ENCODE measurements at regions not wholly inside any gene's neighbourhood (a gene's known extent, or its start where the extent isn't known, plus 50 kb on each side); places are given as distances from the start of the nearest gene placed in this dataset.

DNA sequence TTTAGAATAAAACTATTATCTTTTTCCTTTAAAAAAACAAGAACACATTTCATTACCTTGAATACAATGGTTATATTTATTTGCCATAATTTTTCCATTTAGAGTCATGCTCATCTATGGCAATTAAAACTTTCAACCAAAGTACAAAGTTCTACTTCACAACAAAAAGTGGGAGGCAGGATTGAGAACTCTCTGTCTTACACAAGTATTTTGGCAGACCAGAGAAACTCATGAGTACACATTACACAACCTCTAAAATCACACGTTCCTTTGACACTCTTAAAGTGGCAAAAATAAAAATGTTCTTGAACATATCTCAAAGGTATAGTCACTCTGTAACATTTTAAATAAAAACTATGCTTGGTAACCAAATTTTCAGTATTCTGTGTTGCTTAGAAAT lies 213.4 kb downstream of the IL15 start:
- Histone ChIP-seq H3K27ac (no peak overlapping the region), H3K9me3 (peaks cover 0 to 4% (median 0%) of the 10 kb centered on the region in 4 donors), H3K27me3 (no peaks in the 10 kb centered on the region), H3K36me3 (no peaks in the 10 kb centered on the region), H3K4me3 (no peak overlapping the region), H3K4me1 (no peaks in the 10 kb centered on the region)
- 31 to 47% methylated on average over 1 of the region's 1 CpG for WGBS, 2 donors
- DNase-seq (ENCODE audit: low spot score in 2 of 2): no peak
- TF ChIP-seq, protein P1, sequence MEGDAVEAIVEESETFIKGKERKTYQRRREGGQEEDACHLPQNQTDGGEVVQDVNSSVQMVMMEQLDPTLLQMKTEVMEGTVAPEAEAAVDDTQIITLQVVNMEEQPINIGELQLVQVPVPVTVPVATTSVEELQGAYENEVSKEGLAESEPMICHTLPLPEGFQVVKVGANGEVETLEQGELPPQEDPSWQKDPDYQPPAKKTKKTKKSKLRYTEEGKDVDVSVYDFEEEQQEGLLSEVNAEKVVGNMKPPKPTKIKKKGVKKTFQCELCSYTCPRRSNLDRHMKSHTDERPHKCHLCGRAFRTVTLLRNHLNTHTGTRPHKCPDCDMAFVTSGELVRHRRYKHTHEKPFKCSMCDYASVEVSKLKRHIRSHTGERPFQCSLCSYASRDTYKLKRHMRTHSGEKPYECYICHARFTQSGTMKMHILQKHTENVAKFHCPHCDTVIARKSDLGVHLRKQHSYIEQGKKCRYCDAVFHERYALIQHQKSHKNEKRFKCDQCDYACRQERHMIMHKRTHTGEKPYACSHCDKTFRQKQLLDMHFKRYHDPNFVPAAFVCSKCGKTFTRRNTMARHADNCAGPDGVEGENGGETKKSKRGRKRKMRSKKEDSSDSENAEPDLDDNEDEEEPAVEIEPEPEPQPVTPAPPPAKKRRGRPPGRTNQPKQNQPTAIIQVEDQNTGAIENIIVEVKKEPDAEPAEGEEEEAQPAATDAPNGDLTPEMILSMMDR (IDR thresholded peaks at IDR 0.05): no peak
- TF ChIP-seq EP300 (IDR thresholded peaks at IDR 0.05) (no peak), POLR2A (IDR thresholded peaks at IDR 0.05) (no peak)

DNA sequence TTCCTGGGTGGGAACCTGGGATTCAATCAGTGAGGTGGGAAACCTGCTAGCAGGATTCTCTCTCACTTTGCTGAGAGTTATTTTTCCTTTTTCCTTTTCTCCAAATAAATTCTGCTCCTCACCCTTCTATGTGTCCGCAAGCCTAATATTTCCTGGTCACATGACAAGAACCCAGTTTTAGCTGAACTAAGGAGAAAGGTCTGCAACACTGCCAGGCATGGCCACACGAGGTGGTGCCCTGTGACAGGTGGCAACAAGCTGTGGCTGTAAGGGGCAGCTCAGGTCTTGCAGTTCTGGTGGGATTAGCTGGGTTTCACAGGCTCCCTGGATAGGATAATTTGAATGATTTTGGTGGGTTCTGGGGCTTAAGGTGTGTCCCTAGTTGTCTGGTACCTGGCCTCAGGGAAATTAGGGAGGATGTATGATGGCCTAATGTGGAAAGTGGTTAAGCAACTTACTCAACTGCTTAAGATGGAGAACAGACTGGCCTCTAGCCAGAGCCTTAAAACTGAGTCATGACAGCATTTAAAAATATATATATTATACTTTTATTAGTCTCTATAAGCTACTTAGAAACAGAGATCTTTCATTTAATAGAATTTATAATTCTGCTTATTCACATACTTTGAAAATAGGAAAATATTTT lies 215.0 kb downstream of the IL15 start:
- DNase-seq (ENCODE audit: low spot score in 2 of 2): no peak
- H3K4me3 ChIP-seq: no peak overlapping the region
- H3K27me3 ChIP-seq: no peaks in the 10 kb centered on the region
- H3K9me3 ChIP-seq: peaks cover 0 to 16% (median 2%) of the 10 kb centered on the region in 4 donors
- TF ChIP-seq EP300 (IDR thresholded peaks at IDR 0.05) (no peak), POLR2A (IDR thresholded peaks at IDR 0.05) (no peak)
- no peak overlapping the region for H3K27ac ChIP-seq
- WGBS, 2 donors: 59 to 82% methylated on average over 2 of the region's 2 CpGs
- H3K4me1 ChIP-seq: no peaks in the 10 kb centered on the region
- H3K36me3 ChIP-seq: no peaks in the 10 kb centered on the region

DNA sequence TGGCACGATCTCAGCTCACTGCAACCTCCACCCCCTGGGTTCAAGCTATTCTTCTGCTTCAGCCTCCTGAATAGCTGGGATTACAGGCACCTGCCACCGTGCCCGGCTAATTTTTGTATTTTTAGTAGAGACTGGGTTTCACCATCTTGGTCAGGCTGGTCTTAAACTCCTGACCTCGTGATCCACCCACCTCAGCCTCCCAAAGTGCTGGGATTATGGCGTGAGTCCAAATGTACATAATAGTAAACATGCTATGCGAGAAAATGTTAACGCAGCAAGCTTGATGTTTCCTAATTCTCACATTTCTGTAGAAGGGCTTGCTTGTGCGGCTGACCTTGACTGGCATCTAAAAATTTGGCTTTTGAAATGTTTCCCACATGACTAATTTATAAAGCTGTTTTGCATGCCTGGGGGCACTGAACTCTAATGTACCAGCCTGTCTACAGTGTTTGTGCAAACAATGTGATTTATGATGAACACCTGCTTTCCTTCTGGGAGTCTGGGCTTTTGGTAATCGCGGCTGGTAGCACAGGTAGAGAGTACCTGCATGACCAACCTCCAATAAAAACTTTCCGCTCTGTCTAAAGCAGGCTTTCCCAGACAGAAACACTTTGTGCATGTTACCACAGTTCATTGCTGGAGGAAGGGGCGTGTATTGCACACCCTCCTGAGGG lies 216.8 kb downstream of the IL15 start:
- WGBS, 2 donors: 82 to 83% methylated on average over 12 of the region's 12 CpGs
- H3K36me3 ChIP-seq: no peaks in the 10 kb centered on the region
- TF ChIP-seq, protein P1 (IDR thresholded peaks at IDR 0.05): no peak
- TF ChIP-seq POLR2A (IDR thresholded peaks at IDR 0.05): no peak
- no peaks in the 10 kb centered on the region for H3K4me1 ChIP-seq
- H3K4me3 ChIP-seq: no peak overlapping the region
- no peaks in the 10 kb centered on the region for H3K27me3 ChIP-seq
- no peak overlapping the region for H3K27ac ChIP-seq
- peaks cover 0 to 18% (median 2%) of the 10 kb centered on the region in 4 donors for H3K9me3 ChIP-seq
- no peak for DNase-seq (ENCODE audit: low spot score in 2 of 2)

DNA sequence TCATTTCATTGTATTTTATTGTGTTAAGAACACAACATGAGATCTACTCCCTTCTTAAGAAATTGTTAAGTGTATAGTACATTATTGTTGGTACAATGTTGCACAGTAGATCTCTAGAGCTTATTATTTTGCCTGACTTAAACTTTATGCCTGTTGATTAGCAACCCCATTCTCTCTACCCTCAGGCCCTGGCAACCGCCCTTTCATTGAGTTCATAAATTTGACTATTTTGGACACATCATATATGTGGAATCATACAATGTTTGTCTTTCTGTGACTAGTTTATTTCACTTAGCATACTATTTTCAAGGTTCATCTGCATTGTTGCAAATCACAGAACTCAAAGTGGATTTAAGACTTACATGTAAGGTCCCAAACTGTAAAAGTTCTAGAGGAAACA lies 222.1 kb downstream of the IL15 start:
- WGBS, 2 donors: 66 to 88% methylated on average over 1 of the region's 1 CpG

DNA sequence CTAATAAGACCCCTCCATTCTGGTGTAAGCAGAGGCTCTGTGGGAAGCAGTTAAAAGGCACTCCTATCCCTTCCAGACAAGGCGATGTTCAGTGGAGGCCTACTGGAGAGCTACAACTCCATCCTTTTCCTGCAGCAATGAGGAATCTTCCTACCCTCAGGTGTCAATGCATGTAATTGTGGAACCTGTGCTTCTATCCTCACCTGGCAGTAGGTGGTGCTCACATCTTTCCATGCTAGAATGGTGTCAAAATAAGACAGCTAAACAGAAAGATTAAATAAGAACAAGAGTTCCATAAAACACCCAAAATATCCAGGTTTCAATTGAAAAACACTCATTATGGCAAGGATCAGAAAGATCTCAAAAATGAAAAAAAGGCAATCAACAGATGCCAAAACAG lies 224.6 kb downstream of the IL15 start:
- Histone ChIP-seq H3K27me3 (no peaks in the 10 kb centered on the region), H3K36me3 (no peaks in the 10 kb centered on the region), H3K27ac (no peak overlapping the region), H3K4me1 (no peaks in the 10 kb centered on the region), H3K9me3 (peaks cover 0 to 6% (median 0%) of the 10 kb centered on the region in 4 donors), H3K4me3 (no peak overlapping the region)
- no peak for DNase-seq (ENCODE audit: low spot score in 2 of 2)
- no peak for TF ChIP-seq POLR2A (IDR thresholded peaks at IDR 0.05)
- WGBS, 2 donors: 100% methylated on average over 1 of the region's 1 CpG

More for the DNA sequence above, 222.1 kb downstream of the IL15 start:
- TF ChIP-seq, protein P1 (IDR thresholded peaks at IDR 0.05): no peak
- TF ChIP-seq EP300 (IDR thresholded peaks at IDR 0.05) (no peak), POLR2A (IDR thresholded peaks at IDR 0.05) (no peak)
- no peak overlapping the region for H3K27ac ChIP-seq
- no peak for DNase-seq (ENCODE audit: low spot score in 2 of 2)
- no peaks in the 10 kb centered on the region for H3K36me3 ChIP-seq
- no peak overlapping the region for H3K4me3 ChIP-seq
- H3K27me3 ChIP-seq: no peaks in the 10 kb centered on the region
- peaks cover 0 to 14% (median 2%) of the 10 kb centered on the region in 4 donors for H3K9me3 ChIP-seq
- H3K4me1 ChIP-seq: no peaks in the 10 kb centered on the region

DNA sequence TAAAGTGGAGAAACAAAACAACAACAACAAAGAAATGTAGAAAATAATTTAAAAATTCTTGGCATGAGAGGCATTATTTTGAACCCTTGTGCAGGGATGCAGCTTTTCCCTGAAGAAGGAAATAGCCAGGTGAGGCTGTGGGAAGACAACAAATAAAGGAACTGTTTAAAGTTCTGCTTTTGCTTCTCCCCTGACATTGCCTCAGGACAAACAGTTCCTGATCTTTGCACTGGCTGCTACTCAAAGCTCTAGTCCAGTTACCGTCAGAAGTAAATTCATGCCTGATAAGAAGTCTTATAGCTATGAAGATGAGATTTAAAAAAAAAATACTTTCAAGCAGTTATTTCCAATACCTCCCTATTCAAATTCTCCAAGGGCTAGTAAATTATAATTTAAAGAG lies 233.8 kb downstream of the IL15 start:
- no peaks in the 10 kb centered on the region for H3K36me3 ChIP-seq
- TF ChIP-seq, protein P1 (IDR thresholded peaks at IDR 0.05): no peak
- TF ChIP-seq EP300 (IDR thresholded peaks at IDR 0.05): no peak
- H3K4me1 ChIP-seq: no peaks in the 10 kb centered on the region
- H3K27ac ChIP-seq: no peak overlapping the region
- no peak overlapping the region for H3K4me3 ChIP-seq
- WGBS, 2 donors: 26 to 30% methylated on average over 1 of the region's 1 CpG
- no peak for DNase-seq (ENCODE audit: low spot score in 2 of 2)
- peaks cover 0 to 5% (median 2%) of the 10 kb centered on the region in 4 donors for H3K9me3 ChIP-seq
- H3K27me3 ChIP-seq: no peaks in the 10 kb centered on the region
